GM21576 (cell line): ENCODE measurements at regions not wholly inside any gene's neighbourhood (a gene's known extent, or its start where the extent isn't known, plus 50 kb on each side); places are given as distances from the start of the nearest gene placed in this dataset.

ENCODE experiments used
- ATAC-seq: cut with Tn5 transposase; IDR thresholded peaks from one replicate; pipeline ENCODE4 v1.9.1; 2021; ENCODE audit warnings: mild to moderate bottlenecking, moderate library complexity; ENCODE audit not compliant: unreplicated experiment

- no peak for ATAC-seq
These were observed 214.0 kb upstream of the TRIB2 start for GRCh38 chr2:12502759-12503158.

- ATAC-seq, result peak; percentile 35
These were observed 212.3 kb upstream of the TRIB2 start for GRCh38 chr2:12504443-12504842.

GRCh38 chr2:12506846-12507245 is 209.9 kb upstream of the TRIB2 start:
- no peak for ATAC-seq

GRCh38 chr2:12507295-12507694 is 209.4 kb upstream of the TRIB2 start:
- peak; percentile 73 for ATAC-seq

GRCh38 chr2:12510070-12510469 is 206.7 kb upstream of the TRIB2 start:
- no peak for ATAC-seq

GRCh38 chr2:12513339-12513738 is 203.4 kb upstream of the TRIB2 start:
- no peak for ATAC-seq

GRCh38 chr2:12514168-12514567 is 202.6 kb upstream of the TRIB2 start:
- no peak for ATAC-seq

GRCh38 chr2:12514631-12515437 is 201.9 kb upstream of the TRIB2 start:
- ATAC-seq, result no peak

GRCh38 chr2:12515871-12516270 is 200.9 kb upstream of the TRIB2 start:
- no peak for ATAC-seq

- ATAC-seq, result no peak
These were observed 183.3 kb upstream of the TRIB2 start for GRCh38 chr2:12533337-12534005.

GRCh38 chr2:12534646-12535263 is 182.0 kb upstream of the TRIB2 start:
- ATAC-seq, result no peak

GRCh38 chr2:12536976-12537375 is 179.8 kb upstream of the TRIB2 start:
- no peak for ATAC-seq

GRCh38 chr2:12538138-12538694 is 178.5 kb upstream of the TRIB2 start:
- no peak for ATAC-seq

GRCh38 chr2:12539336-12539735 is 177.4 kb upstream of the TRIB2 start:
- no peak for ATAC-seq

- ATAC-seq, result no peak
These were observed 176.8 kb upstream of the TRIB2 start for GRCh38 chr2:12539776-12540562.

- ATAC-seq, result no peak
These were observed 173.4 kb upstream of the TRIB2 start for GRCh38 chr2:12543076-12543977.

GRCh38 chr2:12543978-12544558 is 172.7 kb upstream of the TRIB2 start:
- ATAC-seq, result peak; percentile 85

- no peak for ATAC-seq
These were observed 169.1 kb upstream of the TRIB2 start for GRCh38 chr2:12547566-12548170.

GRCh38 chr2:12548906-12549305 is 167.8 kb upstream of the TRIB2 start:
- ATAC-seq, result no peak
